ENCODE measurements at regions not wholly inside any gene's neighbourhood (a gene's known extent, or its start where the extent isn't known, plus 50 kb on each side); places are given as distances from the start of the nearest gene placed in this dataset.

- no peak for DNase-seq (ENCODE audit: insufficient read length)
- TF ChIP-seq POLR2A (IDR thresholded peaks at IDR 0.05; ENCODE audit: low read depth, low read length), result no peak
- no peak for TF ChIP-seq TAF1 (IDR thresholded peaks at IDR 0.05; ENCODE audit: borderline replicate concordance, low read depth, low read length)
- no peak for TF ChIP-seq POLR2AphosphoS5 (IDR thresholded peaks at IDR 0.05; ENCODE audit: low read depth, low read length)
- FAIRE-seq, result no peak
Observed at GRCh38 chr4:96676754-96677435, 837.0 kb downstream of the PDHA2 start.

DNA sequence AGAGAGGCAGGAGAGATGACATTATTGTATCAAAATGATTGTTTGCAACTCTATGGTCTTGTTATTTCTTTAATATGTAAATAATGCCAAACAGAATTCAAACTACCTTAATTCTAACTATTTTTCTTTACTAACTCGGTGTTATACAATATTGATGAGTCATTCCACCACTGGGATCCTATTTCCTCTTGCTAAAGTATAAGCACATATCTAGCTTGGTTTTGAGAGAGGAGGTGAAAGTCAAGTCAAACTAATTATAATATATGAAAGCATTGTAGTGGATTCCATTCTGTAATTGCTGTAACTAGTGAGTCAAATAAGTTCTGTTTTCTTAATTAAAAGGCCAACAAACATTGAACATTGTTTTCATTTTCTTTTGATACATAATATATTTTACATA is 837.6 kb downstream of the PDHA2 start:
- FAIRE-seq, result no peak
- no peak for TF ChIP-seq POLR2A (IDR thresholded peaks at IDR 0.05; ENCODE audit: low read depth, low read length)
- no peak for TF ChIP-seq POLR2AphosphoS5 (IDR thresholded peaks at IDR 0.05; ENCODE audit: low read depth, low read length)
- no peak for TF ChIP-seq TAF1 (IDR thresholded peaks at IDR 0.05; ENCODE audit: borderline replicate concordance, low read depth, low read length)
- DNase-seq (ENCODE audit: insufficient read length), result no peak

GRCh38 chr4:96681218-96681617 is 841.3 kb downstream of the PDHA2 start:
- no peak for TF ChIP-seq POLR2AphosphoS5 (IDR thresholded peaks at IDR 0.05; ENCODE audit: low read depth, low read length)
- no peak for TF ChIP-seq TAF1 (IDR thresholded peaks at IDR 0.05; ENCODE audit: borderline replicate concordance, low read depth, low read length)
- TF ChIP-seq POLR2A (IDR thresholded peaks at IDR 0.05; ENCODE audit: low read depth, low read length), result no peak
- DNase-seq (ENCODE audit: insufficient read length) (no peak), FAIRE-seq (no peak)

- FAIRE-seq, result no peak
- no peak for DNase-seq (ENCODE audit: insufficient read length)
- TF ChIP-seq TAF1 (IDR thresholded peaks at IDR 0.05; ENCODE audit: borderline replicate concordance, low read depth, low read length) (no peak), POLR2A (IDR thresholded peaks at IDR 0.05; ENCODE audit: low read depth, low read length) (no peak), POLR2AphosphoS5 (IDR thresholded peaks at IDR 0.05; ENCODE audit: low read depth, low read length) (no peak)
Observed at GRCh38 chr4:96685691-96686090, 845.8 kb downstream of the PDHA2 start.

- FAIRE-seq, result no peak
Observed at GRCh38 chr4:96691521-96691920, 851.6 kb downstream of the PDHA2 start.

DNA sequence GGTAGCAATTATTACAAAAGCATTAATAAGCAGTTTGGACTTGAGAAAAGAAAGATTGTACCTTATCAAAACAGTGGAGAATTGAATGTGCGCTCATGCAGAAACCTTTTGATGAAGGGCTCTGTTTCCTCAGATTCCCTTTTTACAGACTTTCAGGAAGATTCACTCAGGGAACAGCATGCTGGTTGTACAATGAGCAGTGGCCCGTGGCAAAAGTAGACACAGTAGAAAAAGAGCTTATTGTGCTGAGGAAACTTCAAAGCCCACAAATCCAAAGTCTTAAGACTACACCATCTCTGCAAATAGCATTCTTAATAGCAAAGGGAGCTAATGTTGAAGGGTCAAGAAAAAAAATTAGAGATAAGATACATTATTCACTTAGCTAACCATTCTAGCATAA is 858.9 kb downstream of the PDHA2 start:
- DNase-seq (ENCODE audit: insufficient read length) (no peak), FAIRE-seq (no peak)
- no peak for TF ChIP-seq POLR2A (IDR thresholded peaks at IDR 0.05; ENCODE audit: low read depth, low read length)
- no peak for TF ChIP-seq POLR2AphosphoS5 (IDR thresholded peaks at IDR 0.05; ENCODE audit: low read depth, low read length)
- no peak for TF ChIP-seq TAF1 (IDR thresholded peaks at IDR 0.05; ENCODE audit: borderline replicate concordance, low read depth, low read length)

More at GRCh38 chr4:96691521-96691920, 851.6 kb downstream of the PDHA2 start:
- no peak for TF ChIP-seq TAF1 (IDR thresholded peaks at IDR 0.05; ENCODE audit: borderline replicate concordance, low read depth, low read length)
- TF ChIP-seq POLR2A (IDR thresholded peaks at IDR 0.05; ENCODE audit: low read depth, low read length), result no peak
- no peak for TF ChIP-seq POLR2AphosphoS5 (IDR thresholded peaks at IDR 0.05; ENCODE audit: low read depth, low read length)
- DNase-seq (ENCODE audit: insufficient read length), result no peak

DNA sequence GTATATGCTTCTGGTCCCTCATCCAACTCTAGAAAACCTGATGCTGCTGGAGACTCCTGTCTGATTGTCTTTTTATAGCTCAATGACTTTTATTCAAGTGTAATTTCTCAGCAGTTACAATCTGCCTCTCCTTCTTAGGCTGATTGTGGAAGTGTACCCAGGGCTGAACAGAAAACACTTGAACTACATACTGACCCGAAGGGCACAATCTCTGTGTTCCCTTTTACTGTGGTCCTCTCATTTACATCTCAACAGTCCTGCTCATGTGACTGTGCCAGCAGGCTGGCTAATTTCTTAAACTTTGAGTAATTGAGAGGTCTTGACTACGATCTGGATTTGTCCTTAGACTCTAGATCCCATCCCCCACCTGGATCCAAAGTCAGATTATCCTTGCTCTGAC is 863.4 kb downstream of the PDHA2 start:
- no peak for TF ChIP-seq POLR2AphosphoS5 (IDR thresholded peaks at IDR 0.05; ENCODE audit: low read depth, low read length)
- TF ChIP-seq POLR2A (IDR thresholded peaks at IDR 0.05; ENCODE audit: low read depth, low read length), result no peak
- TF ChIP-seq TAF1 (IDR thresholded peaks at IDR 0.05; ENCODE audit: borderline replicate concordance, low read depth, low read length), result no peak
- DNase-seq (ENCODE audit: insufficient read length) (no peak), FAIRE-seq (no peak)

- no peak for FAIRE-seq
- no peak for DNase-seq (ENCODE audit: insufficient read length)
- TF ChIP-seq TAF1 (IDR thresholded peaks at IDR 0.05; ENCODE audit: borderline replicate concordance, low read depth, low read length), result no peak
Observed at GRCh38 chr4:96708766-96709165, 868.9 kb downstream of the PDHA2 start.

DNA sequence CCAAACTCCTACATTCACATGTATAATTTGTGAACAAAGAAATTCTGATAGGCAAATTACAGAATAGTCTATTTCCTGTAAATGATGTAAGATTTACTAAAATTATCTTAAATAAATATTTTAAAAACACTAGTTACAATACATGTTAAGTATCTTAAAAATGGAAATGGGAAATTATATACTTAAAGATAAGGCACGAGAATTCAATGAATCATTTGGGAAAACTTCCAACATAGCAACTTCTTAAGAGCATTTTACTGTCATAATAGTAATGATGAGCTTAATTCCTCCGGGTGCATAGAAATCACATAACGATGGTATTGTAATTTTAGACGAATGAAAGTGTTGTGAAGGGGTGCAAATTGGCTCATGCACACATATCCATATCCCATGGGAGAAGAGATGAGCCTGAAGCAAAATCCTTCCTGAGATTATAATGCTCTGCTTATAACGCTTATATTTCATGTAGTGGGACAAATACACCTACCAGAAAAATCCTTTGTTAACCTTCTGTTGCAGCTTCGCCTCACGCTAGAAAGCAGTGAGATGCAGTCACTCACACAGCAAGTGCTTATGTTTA is 873.5 kb downstream of the PDHA2 start:
- no peak for FAIRE-seq
- TF ChIP-seq POLR2AphosphoS5 (IDR thresholded peaks at IDR 0.05; ENCODE audit: low read depth, low read length) (no peak), POLR2A (IDR thresholded peaks at IDR 0.05; ENCODE audit: low read depth, low read length) (no peak), TAF1 (IDR thresholded peaks at IDR 0.05; ENCODE audit: borderline replicate concordance, low read depth, low read length) (no peak)
- no peak for DNase-seq (ENCODE audit: insufficient read length)

DNA sequence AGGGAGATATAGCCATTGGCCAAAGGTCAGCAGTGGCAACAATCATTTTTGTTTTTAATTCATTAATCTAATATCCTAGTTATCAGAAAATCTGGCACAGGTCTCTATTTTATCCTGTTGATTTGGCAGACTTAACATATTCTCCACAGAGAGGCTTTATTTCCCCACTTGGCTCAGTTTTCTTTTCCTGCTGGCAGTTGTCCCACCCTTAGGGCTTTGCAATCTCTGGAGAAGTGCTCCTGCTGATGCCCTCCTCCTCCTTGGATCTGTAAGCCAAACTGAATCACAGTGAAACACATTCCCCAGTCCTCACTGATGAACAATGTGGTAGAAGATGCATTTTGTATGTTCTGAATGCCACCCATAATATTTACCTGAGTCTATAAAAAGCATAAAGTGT is 889.7 kb downstream of the PDHA2 start:
- TF ChIP-seq POLR2A (IDR thresholded peaks at IDR 0.05; ENCODE audit: low read depth, low read length) (no peak), TAF1 (IDR thresholded peaks at IDR 0.05; ENCODE audit: borderline replicate concordance, low read depth, low read length) (no peak), POLR2AphosphoS5 (IDR thresholded peaks at IDR 0.05; ENCODE audit: low read depth, low read length) (no peak)
- no peak for DNase-seq (ENCODE audit: insufficient read length)
- FAIRE-seq, result no peak

DNA sequence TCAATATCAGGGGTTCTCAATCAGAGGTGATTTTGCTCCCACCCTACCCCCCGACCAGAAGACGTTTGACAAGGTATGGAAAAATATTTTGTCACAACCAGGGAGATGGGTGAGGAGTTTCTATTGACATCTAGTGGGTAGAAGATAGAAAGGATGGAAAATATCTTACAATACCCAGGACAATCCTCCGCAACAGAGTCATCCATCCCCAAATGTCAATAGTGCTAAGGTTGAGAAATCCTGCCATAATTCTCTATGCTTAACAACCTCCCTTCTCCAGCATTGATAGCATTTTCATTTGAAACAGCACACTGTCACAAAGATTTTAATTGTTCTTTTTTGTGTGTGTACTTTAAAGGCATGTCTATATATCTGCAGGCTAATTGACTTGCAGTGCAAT is 890.5 kb downstream of the PDHA2 start:
- TF ChIP-seq TAF1 (IDR thresholded peaks at IDR 0.05; ENCODE audit: borderline replicate concordance, low read depth, low read length), result no peak
- no peak for TF ChIP-seq POLR2A (IDR thresholded peaks at IDR 0.05; ENCODE audit: low read depth, low read length)
- no peak for TF ChIP-seq POLR2AphosphoS5 (IDR thresholded peaks at IDR 0.05; ENCODE audit: low read depth, low read length)
- FAIRE-seq (no peak), DNase-seq (ENCODE audit: insufficient read length) (no peak)

DNA sequence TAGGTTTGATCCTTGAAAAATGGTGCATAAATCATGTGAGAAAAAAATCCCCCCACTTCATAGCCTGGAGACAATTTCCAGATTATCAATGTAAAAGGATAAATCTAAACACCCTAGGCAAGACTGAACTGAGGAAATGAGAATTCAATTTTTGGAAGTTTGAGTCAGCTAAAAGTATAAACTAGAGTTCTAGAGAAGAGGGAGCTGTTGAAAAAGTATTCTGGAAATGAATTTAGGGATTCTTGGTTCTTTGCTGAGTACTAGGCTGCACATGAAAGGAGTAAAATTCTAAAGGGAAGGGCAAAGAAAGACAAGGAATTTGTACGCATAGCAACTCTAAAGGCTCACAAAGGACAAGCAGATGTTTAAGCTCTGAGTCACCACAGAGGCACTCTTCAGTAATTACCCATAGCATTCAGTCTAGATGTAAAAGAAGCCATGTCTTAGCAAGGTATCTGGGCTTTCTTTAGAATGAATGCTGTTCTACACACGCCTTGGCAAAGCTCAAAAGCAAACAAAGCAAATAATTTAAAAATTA is 896.5 kb downstream of the PDHA2 start:
- no peak for TF ChIP-seq POLR2A (IDR thresholded peaks at IDR 0.05; ENCODE audit: low read depth, low read length)
- no peak for TF ChIP-seq TAF1 (IDR thresholded peaks at IDR 0.05; ENCODE audit: borderline replicate concordance, low read depth, low read length)
- no peak for TF ChIP-seq POLR2AphosphoS5 (IDR thresholded peaks at IDR 0.05; ENCODE audit: low read depth, low read length)
- DNase-seq (ENCODE audit: insufficient read length) (no peak), FAIRE-seq (no peak)
